M059J (cell line): ENCODE measurements at regions not wholly inside any gene's neighbourhood (a gene's known extent, or its start where the extent isn't known, plus 50 kb on each side); places are given as distances from the start of the nearest gene placed in this dataset.

Source experiments
- DNase-seq: peaks from one replicate; pipeline ENCODE4 v3.0.0-alpha.2; 2012; ENCODE audit warnings: low read depth

DNA sequence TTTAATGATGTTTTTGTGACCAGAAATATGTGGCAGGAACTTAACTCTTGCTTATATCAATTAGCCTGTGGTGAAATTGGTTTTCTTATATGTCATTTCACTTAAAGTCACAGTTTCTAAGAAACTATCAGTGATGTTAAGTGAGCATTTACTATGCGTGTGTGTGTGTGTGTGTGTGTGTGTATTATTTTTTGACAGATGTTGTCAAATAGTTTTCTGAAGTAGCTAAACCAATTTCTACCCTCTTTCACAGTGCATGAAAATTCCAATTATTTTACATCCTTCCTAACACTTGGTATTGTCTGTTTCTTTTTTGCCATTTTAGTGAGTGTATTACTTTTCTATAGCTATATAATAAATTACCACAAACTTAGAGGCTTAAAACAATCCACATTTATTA is 122.1 kb upstream of the CAND1 start:
- DNase-seq, result no peak

GRCh38 chr12:67147447-67147846 is 121.7 kb upstream of the CAND1 start:
- DNase-seq, result no peak

DNA sequence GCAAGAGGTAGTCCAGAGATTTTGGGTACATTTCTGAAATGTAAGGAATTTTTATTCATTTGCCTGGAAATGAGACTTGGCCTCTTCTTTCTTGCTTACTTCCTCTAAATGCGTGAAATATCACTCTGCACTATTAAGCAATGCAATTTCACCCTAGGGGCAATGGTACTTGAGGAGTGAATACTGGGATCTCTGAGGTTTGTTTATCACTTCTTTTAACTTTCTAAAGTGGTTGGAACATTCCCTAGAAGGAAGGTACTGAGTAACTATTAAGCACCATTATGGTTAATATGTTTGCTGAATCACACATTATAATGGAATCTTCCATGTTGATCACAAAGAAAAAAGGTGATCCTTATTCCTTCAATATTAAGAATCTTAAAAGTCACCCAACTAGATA is 120.9 kb upstream of the CAND1 start:
- no peak for DNase-seq

DNA sequence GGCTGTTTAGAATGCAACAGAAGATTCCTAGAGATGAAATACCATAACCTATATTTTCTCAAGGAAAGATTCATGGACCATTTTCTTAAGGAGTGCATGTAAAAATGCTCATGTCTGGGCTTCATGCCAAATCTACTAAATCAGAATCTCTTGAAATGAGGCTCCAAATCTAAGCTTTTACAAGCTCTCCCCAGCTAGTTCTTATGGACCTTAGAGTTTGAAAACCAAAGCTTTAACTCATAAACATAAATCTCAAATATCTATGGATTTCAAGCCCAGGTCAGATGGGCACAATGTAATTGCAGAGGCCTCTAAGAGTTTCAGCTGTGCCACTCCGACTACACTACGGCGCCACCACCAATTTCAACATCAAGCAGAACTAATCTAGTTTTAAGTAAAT is 117.3 kb upstream of the CAND1 start:
- DNase-seq, result peak; percentile 9

GRCh38 chr12:67152451-67152850 is 116.7 kb upstream of the CAND1 start:
- DNase-seq, result no peak

DNA sequence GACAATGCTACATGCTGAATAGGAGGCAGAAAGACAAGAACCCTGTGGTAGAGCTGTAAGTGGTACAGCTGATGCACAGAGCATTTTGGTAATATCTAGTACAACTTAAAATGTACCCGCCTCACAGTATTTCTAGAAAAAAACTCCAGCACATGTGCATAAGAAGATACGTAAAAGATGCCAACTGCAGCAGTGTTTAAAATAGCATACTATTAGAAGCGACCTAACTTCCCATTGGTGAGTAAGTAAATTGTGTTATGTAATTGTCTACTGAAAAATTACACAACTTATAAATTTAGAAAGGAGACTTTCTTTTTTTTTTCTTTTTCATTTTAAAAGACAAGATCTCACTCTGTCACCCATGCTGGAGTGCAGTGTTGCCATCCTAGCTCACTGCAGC is 114.3 kb upstream of the CAND1 start:
- DNase-seq, result no peak

GRCh38 chr12:67155863-67156262 is 113.3 kb upstream of the CAND1 start:
- peak; percentile 63 for DNase-seq

DNA sequence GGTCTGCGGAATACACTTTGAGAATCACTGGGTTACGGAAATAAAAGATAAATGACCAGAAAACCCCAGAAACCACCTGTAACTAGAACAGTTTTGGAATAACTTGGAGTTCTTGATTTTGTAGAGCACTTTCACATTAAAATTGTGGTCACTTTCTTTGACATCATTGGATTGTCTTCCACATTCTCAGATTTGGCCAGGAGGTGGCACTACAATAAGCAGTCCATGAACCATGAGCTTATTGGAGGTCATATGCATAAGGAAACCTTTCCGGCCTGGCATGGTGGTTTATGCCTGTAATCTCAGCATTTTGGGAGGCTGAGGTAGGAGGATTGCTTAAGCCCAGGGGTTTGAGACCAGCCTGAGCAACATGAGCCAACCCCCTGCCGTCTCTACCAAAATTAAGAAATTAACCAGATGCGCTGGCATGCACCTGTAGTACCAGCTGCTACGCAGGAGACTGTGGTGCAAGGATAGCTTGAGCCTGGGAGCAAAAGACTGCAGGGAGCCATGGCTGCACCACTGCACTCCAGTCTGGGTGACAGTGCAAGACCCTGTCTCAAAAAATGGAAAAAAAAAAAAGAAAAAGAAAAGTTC is 107.7 kb upstream of the CAND1 start:
- peak; percentile 42 for DNase-seq

DNA sequence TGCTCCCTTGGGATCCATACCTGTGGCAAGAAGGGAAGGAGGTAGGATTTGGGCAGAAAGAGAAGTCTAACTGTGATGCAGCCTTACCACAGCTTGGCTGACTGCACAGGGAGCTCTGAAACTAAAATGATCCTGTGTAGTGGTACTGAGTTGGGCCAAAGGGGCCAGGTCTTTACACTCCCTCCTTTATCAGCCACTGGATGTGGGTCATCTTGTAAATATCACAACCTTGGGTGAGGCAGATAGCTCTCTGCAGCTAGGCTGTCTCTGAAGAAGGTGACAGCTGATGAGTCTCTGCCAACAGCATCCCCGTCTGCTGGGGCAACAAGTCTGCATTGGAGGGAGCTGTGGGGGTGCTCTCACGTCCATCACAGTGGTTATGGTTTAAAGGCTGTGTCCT is 95.9 kb upstream of the CAND1 start:
- no peak for DNase-seq

DNA sequence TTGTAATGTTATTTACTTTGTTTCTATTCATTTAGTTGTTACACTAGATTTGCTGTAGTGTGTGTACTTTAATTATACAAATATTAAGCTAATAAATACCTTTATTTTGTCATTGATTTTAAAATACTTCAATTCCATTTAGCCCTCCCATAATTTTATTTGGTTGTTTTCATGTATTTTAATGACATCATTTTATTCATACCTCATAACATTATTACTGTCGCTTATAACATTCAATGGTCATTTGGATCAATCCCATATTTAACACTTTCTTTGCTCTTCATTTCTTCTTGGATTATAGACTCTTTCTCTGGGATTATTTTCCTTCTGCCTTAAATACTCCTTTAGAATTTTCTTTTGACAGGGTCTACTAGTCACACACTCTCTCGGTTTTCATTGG is 86.6 kb upstream of the CAND1 start:
- no peak for DNase-seq

DNA sequence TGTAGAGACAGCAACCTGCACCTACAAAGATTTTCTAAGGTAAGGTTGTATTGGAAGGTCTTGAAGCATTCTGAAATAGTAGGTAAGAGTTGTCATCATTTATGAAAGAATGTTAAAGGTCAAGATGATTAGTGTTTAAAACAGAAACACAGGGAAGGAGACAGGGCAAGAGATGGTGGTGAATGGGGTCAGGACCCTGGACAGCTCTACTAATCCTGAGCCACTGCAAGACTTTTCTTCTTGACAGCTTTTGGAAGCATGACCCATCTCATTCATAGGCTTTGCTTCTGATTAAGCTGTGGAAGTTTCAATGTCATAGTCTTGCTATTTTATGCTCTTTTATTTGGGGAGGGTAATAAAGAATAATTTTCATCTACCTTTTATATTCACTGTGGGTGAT is 75.5 kb upstream of the CAND1 start:
- DNase-seq, result peak; percentile 29

GRCh38 chr12:67200386-67200785 is 68.8 kb upstream of the CAND1 start:
- DNase-seq, result no peak

DNA sequence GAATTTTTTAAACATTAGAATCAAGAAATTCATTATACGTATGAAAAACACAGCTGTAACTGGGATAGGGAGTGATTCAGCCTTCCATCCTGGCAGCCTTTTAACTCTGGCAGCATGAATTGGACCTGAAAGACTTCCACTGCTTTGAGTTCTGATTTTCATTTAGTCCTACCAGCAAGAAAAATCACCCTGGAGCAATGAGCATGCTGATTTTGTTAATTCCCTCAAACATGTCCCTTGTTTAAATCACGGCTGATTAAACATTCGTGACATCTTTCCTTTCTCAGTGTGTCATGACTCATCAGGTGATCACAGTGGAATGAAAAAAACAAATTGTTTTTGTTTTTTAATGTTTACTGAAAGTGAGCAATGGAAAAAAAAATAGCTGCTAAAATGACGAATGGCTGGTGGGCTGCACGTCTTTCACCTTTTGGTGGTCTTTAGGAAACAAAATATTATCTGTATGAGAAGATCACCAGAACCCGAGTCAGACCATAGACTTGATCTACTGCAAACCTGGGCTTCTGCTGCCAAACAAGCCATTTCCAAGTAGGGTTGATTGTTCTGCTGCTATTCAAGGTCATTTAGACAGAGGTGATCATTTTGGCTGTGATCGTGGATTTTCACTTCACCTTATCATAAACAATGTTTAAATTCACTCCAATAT is 67.0 kb upstream of the CAND1 start:
- peak; percentile 23 for DNase-seq

DNA sequence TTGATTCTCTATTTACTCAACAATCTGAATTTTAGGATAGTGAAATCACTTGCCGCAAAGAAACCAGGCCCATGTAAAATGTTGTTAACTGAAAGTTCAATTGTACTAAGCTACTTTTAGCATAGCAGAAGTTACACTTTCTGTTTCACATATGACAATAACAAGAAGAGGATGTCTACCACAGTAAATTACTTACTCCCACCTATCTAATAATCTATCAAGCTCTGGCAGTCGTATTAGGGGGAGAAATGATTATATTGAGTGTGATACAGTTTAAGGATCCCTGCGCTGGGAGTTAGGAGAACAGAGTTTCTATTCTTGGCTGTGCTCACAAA is 66.5 kb upstream of the CAND1 start:
- DNase-seq, result no peak

- no peak for DNase-seq
Measured at GRCh38 chr12:67208281-67209067, 60.7 kb upstream of the CAND1 start.

DNA sequence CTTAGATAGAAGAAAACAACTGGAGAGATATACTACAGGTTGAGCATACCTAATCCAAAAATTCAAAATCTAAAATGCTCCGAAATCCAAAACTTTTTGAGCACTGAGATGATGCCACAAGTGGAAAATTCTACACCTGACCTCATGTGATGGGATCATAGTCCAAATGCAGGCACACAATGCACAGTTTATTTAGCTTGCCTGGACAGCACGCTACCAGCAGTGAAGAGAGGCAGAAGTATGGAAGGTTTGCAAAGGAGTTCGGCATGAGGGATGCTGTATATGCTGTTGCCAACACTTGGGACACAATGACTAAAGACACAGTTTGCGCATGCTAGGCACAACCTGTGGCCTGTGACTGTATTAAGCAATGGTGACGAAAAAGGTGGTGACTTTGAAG is 58.1 kb upstream of the CAND1 start:
- no peak for DNase-seq

GRCh38 chr12:67211494-67211893 is 57.7 kb upstream of the CAND1 start:
- DNase-seq, result no peak

- no peak for DNase-seq
Measured at GRCh38 chr12:67217647-67218046, 51.5 kb upstream of the CAND1 start.
